ENCODE measurements at regions not wholly inside any gene's neighbourhood (a gene's known extent, or its start where the extent isn't known, plus 50 kb on each side); places are given as distances from the start of the nearest gene placed in this dataset.
"Not testable (repeated sequence)": the region's sequence is repeated elsewhere in the genome, so short reads cannot be mapped to it uniquely, and the experiment has no call there.

- TF ChIP-seq ZNF274 (IDR thresholded peaks at IDR 0.05; ENCODE audit: low read depth, low read length) (no peak), SUZ12 (IDR thresholded peaks at IDR 0.05; ENCODE audit: extremely low read depth, insufficient read depth, insufficient read length) (no peak), YY1 (IDR thresholded peaks at IDR 0.05; ENCODE audit: insufficient read depth, insufficient read length) (no peak)
- Histone ChIP-seq H3K36me3 (ENCODE audit: insufficient read depth, insufficient read length, low read length) (no peaks in the 10 kb centered on the region), H3K27me3 (ENCODE audit: insufficient read depth, insufficient read length) (no peaks in the 10 kb centered on the region), H3K9me3 (ENCODE audit: insufficient read depth, low read length) (no peaks in the 10 kb centered on the region), H3K4me3 (ENCODE audit: insufficient read length, low read depth) (no peak overlapping the region), H3K4me1 (ENCODE audit: insufficient read depth, insufficient read length) (no peaks in the 10 kb centered on the region), H3K9ac (ENCODE audit: insufficient read length, low read depth) (no peak overlapping the region)
- DNase-seq (ENCODE audit: low read depth, low spot score) = no peak
Measured at GRCh38 chr6:115750946-115751345, 309.7 kb downstream of the FRK start.

GRCh38 chr6:115750292-115750691, 310.4 kb downstream of the FRK start:
- H3K36me3 ChIP-seq (ENCODE audit: insufficient read depth, insufficient read length, low read length) = no peaks in the 10 kb centered on the region
- H3K4me1 ChIP-seq (ENCODE audit: insufficient read depth, insufficient read length) = no peaks in the 10 kb centered on the region
- no peak for DNase-seq (ENCODE audit: low read depth, low spot score)
- H3K9me3 ChIP-seq (ENCODE audit: insufficient read depth, low read length) = no peaks in the 10 kb centered on the region
- H3K4me3 ChIP-seq (ENCODE audit: insufficient read length, low read depth) = no peak overlapping the region
- H3K9ac ChIP-seq (ENCODE audit: insufficient read length, low read depth) = no peak overlapping the region
- H3K27me3 ChIP-seq (ENCODE audit: insufficient read depth, insufficient read length) = no peaks in the 10 kb centered on the region
- TF ChIP-seq SUZ12 (IDR thresholded peaks at IDR 0.05; ENCODE audit: extremely low read depth, insufficient read depth, insufficient read length) (no peak), YY1 (IDR thresholded peaks at IDR 0.05; ENCODE audit: insufficient read depth, insufficient read length) (no peak), ZNF274 (IDR thresholded peaks at IDR 0.05; ENCODE audit: low read depth, low read length) (no peak)

GRCh38 chr6:115747719-115748118, 313.0 kb downstream of the FRK start:
- no peaks in the 10 kb centered on the region for H3K36me3 ChIP-seq (ENCODE audit: insufficient read depth, insufficient read length, low read length)
- H3K27me3 ChIP-seq (ENCODE audit: insufficient read depth, insufficient read length) = no peaks in the 10 kb centered on the region
- H3K9ac ChIP-seq (ENCODE audit: insufficient read length, low read depth) = no peak overlapping the region
- no peak for TF ChIP-seq YY1 (IDR thresholded peaks at IDR 0.05; ENCODE audit: insufficient read depth, insufficient read length)
- no peak for TF ChIP-seq ZNF274 (IDR thresholded peaks at IDR 0.05; ENCODE audit: low read depth, low read length)
- TF ChIP-seq SUZ12 (IDR thresholded peaks at IDR 0.05; ENCODE audit: extremely low read depth, insufficient read depth, insufficient read length) = no peak
- H3K9me3 ChIP-seq (ENCODE audit: insufficient read depth, low read length) = no peaks in the 10 kb centered on the region
- no peaks in the 10 kb centered on the region for H3K4me1 ChIP-seq (ENCODE audit: insufficient read depth, insufficient read length)
- no peak overlapping the region for H3K4me3 ChIP-seq (ENCODE audit: insufficient read length, low read depth)
- DNase-seq (ENCODE audit: low read depth, low spot score) = no peak

GRCh38 chr6:115746583-115746982, 314.1 kb downstream of the FRK start:
- not testable (repeated sequence) for H3K27me3 ChIP-seq (ENCODE audit: insufficient read depth, insufficient read length); H3K4me1 ChIP-seq (ENCODE audit: insufficient read depth, insufficient read length); H3K9me3 ChIP-seq (ENCODE audit: insufficient read depth, low read length); H3K4me3 ChIP-seq (ENCODE audit: insufficient read length, low read depth); DNase-seq (ENCODE audit: low read depth, low spot score); H3K9ac ChIP-seq (ENCODE audit: insufficient read length, low read depth); H3K36me3 ChIP-seq (ENCODE audit: insufficient read depth, insufficient read length, low read length)

GRCh38 chr6:115740907-115741306, 319.8 kb downstream of the FRK start:
- TF ChIP-seq YY1 (IDR thresholded peaks at IDR 0.05; ENCODE audit: insufficient read depth, insufficient read length) (no peak), ZNF274 (IDR thresholded peaks at IDR 0.05; ENCODE audit: low read depth, low read length) (no peak), SUZ12 (IDR thresholded peaks at IDR 0.05; ENCODE audit: extremely low read depth, insufficient read depth, insufficient read length) (no peak)
- H3K27me3 ChIP-seq (ENCODE audit: insufficient read depth, insufficient read length) = no peaks in the 10 kb centered on the region
- H3K9ac ChIP-seq (ENCODE audit: insufficient read length, low read depth) = no peak overlapping the region
- H3K4me3 ChIP-seq (ENCODE audit: insufficient read length, low read depth) = no peak overlapping the region
- H3K36me3 ChIP-seq (ENCODE audit: insufficient read depth, insufficient read length, low read length) = no peaks in the 10 kb centered on the region
- DNase-seq (ENCODE audit: low read depth, low spot score) = no peak
- H3K9me3 ChIP-seq (ENCODE audit: insufficient read depth, low read length) = peaks cover 2% of the 10 kb centered on the region; the same call in 1 of the 2 replicates
- H3K4me1 ChIP-seq (ENCODE audit: insufficient read depth, insufficient read length) = no peaks in the 10 kb centered on the region

GRCh38 chr6:115735610-115736009, 325.1 kb downstream of the FRK start:
- H3K4me1 ChIP-seq (ENCODE audit: insufficient read depth, insufficient read length) = no peaks in the 10 kb centered on the region
- no peaks in the 10 kb centered on the region for H3K27me3 ChIP-seq (ENCODE audit: insufficient read depth, insufficient read length)
- H3K4me3 ChIP-seq (ENCODE audit: insufficient read length, low read depth) = no peak overlapping the region
- DNase-seq (ENCODE audit: low read depth, low spot score) = no peak
- peaks cover 8% of the 10 kb centered on the region; the same call in 1 of the 2 replicates for H3K9me3 ChIP-seq (ENCODE audit: insufficient read depth, low read length)
- no peak overlapping the region for H3K9ac ChIP-seq (ENCODE audit: insufficient read length, low read depth)
- no peaks in the 10 kb centered on the region for H3K36me3 ChIP-seq (ENCODE audit: insufficient read depth, insufficient read length, low read length)
- TF ChIP-seq ZNF274 (IDR thresholded peaks at IDR 0.05; ENCODE audit: low read depth, low read length) (no peak), YY1 (IDR thresholded peaks at IDR 0.05; ENCODE audit: insufficient read depth, insufficient read length) (no peak), SUZ12 (IDR thresholded peaks at IDR 0.05; ENCODE audit: extremely low read depth, insufficient read depth, insufficient read length) (no peak)

GRCh38 chr6:115733426-115733825, 327.3 kb downstream of the FRK start:
- Histone ChIP-seq H3K9me3 (ENCODE audit: insufficient read depth, low read length) (peaks cover 8% of the 10 kb centered on the region; the same call in 1 of the 2 replicates), H3K4me1 (ENCODE audit: insufficient read depth, insufficient read length) (no peaks in the 10 kb centered on the region), H3K36me3 (ENCODE audit: insufficient read depth, insufficient read length, low read length) (no peaks in the 10 kb centered on the region), H3K4me3 (ENCODE audit: insufficient read length, low read depth) (no peak overlapping the region), H3K9ac (ENCODE audit: insufficient read length, low read depth) (no peak overlapping the region), H3K27me3 (ENCODE audit: insufficient read depth, insufficient read length) (no peaks in the 10 kb centered on the region)
- TF ChIP-seq YY1 (IDR thresholded peaks at IDR 0.05; ENCODE audit: insufficient read depth, insufficient read length) = no peak
- TF ChIP-seq ZNF274 (IDR thresholded peaks at IDR 0.05; ENCODE audit: low read depth, low read length) = no peak
- TF ChIP-seq SUZ12 (IDR thresholded peaks at IDR 0.05; ENCODE audit: extremely low read depth, insufficient read depth, insufficient read length) = no peak
- DNase-seq (ENCODE audit: low read depth, low spot score) = no peak

- no peaks in the 10 kb centered on the region for H3K9me3 ChIP-seq (ENCODE audit: insufficient read depth, low read length)
- no peaks in the 10 kb centered on the region for H3K27me3 ChIP-seq (ENCODE audit: insufficient read depth, insufficient read length)
- no peak for TF ChIP-seq ZNF274 (IDR thresholded peaks at IDR 0.05; ENCODE audit: low read depth, low read length)
- no peak for TF ChIP-seq YY1 (IDR thresholded peaks at IDR 0.05; ENCODE audit: insufficient read depth, insufficient read length)
- TF ChIP-seq SUZ12 (IDR thresholded peaks at IDR 0.05; ENCODE audit: extremely low read depth, insufficient read depth, insufficient read length) = no peak
- DNase-seq (ENCODE audit: low read depth, low spot score) = no peak
- H3K4me3 ChIP-seq (ENCODE audit: insufficient read length, low read depth) = no peak overlapping the region
- no peaks in the 10 kb centered on the region for H3K4me1 ChIP-seq (ENCODE audit: insufficient read depth, insufficient read length)
- H3K9ac ChIP-seq (ENCODE audit: insufficient read length, low read depth) = no peak overlapping the region
- H3K36me3 ChIP-seq (ENCODE audit: insufficient read depth, insufficient read length, low read length) = no peaks in the 10 kb centered on the region
Measured at GRCh38 chr6:115729036-115729435, 331.7 kb downstream of the FRK start.
